Activated naive CD8-positive, alpha-beta T cell treated with anti-CD3 and anti-CD28 coated beads, Interleukin-2, amount 50 U/mL, for 16 hours (primary cell): ENCODE measurements at regions not wholly inside any gene's neighbourhood (a gene's known extent, or its start where the extent isn't known, plus 50 kb on each side); places are given as distances from the start of the nearest gene placed in this dataset.

Source experiments
- DNase-seq: peaks from one replicate; pipeline ENCODE4 v3.0.0-alpha.2; 2020; ENCODE audit warnings: low read depth, low spot score

DNA sequence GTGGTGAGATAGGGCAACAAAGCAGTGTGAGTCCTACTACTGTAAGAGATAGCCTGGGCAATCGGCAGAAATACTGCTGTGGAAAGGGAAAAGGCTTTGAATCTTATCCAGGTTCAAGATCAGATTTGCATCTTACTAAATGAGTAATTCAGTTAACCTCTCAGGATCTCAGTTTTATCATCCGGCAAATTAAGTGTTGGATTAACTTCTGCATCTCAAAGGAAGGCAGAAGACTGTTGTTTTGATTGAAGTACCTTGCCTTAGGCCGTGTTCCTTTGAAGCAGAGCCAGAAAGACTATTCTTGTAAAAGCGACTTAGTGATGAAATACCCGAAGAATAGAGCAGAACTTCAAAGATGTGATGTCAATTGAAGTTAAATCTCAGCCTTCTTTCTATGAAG lies 612.9 kb upstream of the USP24 start:
- no peak for DNase-seq

DNA sequence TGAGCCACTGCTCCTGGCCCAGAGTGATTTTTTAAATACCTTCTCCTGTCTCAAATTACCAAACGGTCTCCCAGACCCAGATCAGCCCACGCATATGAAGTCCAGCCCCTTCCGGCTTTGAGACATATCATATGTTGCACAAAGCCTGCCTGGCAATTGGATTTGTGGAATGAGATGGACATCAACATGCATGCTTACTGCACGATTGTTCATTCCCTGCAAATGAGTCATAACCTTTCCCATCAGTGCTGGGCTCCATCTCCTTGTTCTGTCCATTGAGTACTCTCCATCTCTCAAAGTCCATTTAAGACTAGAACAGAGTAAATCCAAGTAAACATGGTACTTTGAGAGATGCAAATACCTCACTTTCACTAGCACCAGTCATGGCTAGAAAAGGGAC lies 612.2 kb upstream of the USP24 start:
- DNase-seq: no peak

DNA sequence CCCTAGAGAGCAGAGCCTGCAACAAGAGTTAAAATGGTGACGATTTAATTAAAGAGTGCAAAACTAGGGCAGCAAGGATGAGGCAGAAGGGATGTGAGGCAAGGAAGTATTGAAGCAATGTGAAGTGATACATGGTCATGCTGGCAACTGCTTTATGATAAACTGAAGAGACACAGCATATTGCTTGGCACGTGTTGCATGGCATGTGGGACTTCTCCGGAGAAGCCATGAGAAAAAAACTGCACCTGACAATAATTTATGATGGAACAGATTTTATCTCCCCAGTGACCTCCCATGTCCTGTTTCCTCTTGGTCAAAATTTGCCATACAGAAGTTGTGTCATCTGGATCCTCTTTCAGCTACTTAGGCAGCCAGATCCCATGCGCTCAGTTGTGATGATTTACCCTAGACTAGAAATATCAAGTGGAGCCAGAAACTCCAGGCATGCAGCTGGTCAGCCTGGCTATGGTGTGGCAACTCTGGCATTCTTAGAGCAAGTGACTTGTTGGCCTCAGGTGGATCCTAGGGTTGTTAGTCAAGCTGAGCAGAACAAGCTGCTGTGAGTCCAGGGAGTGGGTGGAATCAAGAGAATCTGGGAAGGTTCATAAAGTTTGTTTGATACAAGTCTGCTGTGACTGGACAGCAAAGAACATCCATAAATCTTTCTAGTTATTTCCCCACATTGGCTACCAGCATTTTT lies 611.4 kb upstream of the USP24 start:
- no peak for DNase-seq

DNA sequence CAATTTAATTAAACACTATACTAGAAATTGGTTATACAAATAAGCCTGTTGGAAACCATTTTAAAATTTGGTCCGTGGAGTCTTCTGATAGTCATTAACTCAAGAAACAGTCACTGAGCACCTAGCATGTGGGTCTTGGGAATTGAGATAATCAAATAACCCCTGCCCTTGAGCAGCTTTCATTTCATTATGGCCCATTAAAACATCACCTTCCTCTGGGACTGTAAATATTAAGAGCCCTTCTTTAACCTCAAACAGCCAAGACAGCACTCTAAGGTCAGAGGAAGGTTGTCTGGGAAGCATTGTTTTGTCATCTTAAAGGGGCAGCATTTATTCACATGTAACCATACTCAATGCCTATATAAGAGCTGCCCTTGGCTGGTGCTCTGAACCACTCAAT lies 610.3 kb upstream of the USP24 start:
- no peak for DNase-seq

DNA sequence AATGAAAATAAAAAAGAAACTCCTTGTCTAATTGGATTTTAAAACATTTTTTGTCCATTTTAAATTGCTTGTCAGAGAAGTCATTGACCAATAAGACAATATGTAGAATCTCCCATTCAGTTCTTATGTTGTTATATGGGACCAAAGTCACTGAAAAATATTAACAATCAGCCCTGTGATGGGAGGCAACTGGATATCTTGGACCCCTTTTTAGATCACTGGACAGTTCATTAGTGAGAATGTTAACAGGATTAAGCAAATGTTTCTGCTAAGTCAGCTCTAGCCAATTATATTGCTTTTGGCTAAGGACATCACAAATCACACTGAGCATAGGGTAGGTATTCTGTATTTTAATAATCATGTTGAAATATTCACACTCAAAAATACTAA lies 609.1 kb upstream of the USP24 start:
- no peak for DNase-seq

DNA sequence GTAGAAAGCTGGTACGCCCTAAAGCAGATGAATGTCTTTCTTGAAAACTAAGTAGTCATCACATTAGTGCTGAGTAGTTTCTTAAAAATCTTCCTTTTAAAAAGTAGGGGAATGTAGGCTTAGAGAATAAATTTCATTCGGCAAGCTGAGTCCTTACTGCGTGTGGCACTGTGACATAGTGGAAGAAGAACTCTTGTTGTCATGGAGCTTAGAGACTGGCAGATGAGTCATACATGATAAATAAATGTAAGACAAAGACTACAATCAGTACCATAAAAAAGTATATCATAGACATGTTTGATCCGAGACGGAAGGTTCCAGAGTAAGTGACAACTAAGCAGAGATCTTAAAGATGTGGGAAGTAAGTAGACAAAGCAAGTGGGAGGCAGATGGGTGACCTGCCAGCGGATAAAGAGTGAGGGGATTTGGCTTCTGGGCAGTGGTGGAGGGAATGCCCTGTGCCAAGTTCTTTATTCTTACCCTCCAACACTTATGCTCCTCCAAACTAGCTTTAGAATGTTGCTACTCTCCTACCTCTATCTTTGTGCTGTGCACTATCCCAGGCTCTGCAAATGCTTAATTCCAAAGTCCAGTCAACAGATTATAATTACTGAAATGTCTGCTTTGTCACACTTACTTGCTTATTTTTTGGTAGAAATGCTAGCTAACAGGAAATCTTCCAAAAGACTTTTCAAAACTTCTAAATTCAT lies 608.5 kb upstream of the USP24 start:
- no peak for DNase-seq

DNA sequence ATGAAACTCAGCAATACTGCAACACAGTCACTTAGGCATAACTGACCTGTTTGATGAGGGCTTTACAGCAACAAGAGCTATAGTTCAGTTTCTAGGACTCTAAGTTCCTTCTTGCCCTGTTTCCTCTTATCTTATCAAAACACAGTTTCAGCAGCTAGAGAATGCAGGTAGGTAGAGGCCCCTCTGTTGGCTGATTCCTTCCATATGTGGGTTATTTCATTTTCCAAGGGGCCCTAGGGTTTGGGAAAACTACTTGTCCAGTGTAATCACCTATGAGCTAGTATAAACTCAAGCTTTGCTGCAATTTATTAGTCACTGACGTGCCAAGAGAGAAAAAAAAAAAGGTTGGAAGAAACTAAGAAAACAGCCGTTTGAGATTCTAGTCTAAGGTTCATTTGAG lies 607.7 kb upstream of the USP24 start:
- DNase-seq: no peak

DNA sequence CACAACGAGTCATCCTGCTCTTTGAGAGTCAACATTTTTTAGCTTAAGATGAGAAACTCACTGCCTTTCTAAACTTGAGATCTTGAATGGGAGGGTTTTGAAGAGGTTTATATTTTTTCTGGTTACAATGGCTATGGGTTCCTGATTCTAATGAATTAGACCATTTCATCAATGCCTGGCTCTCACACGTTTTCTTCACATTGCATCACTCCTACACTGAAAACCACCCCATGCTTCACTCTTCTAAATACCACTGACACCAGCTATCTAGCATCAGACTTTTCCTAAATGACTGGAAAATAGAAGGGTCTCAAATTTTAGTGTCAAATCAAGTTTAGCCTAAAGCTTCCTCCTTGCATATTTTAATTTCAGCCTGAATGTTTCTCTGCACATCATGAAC lies 606.1 kb upstream of the USP24 start:
- no peak for DNase-seq

DNA sequence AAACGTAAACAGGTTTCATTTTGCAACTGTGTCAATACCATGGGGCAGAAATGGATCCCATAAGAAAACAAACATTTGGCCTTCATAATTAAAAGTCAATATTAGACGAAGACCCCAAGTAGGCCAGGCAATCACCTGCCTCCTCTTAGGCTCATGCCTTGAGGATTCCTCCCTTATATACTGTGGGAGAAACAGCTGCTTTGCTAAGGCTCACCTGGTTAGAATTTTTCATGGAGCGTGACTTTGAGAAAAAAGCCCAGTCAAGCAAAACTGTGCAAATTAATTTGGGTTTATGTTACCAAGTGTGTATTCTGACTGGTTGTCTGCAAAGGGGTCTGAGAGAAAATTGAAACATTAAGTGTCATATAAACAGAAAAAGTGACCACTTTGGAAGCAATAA lies 605.3 kb upstream of the USP24 start:
- DNase-seq: no peak

DNA sequence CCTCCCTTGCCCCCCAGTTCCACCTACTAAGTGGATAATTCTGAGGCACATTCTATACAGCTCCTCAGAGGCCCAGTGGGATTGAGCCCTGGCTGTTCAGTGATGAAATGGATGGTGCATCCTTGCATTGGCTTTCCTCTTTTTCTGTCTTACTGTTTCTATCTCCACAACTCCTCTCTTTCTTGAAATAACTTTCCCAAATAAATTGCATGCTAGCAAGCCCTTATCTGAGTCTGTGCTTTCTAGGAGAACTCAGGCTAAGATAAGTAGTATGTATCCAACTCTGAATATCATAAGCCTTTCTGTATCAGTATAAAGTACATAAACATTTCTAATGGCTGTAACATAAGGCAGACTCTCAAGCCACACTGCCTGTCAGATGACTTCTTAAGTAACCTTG lies 603.8 kb upstream of the USP24 start:
- DNase-seq: no peak

DNA sequence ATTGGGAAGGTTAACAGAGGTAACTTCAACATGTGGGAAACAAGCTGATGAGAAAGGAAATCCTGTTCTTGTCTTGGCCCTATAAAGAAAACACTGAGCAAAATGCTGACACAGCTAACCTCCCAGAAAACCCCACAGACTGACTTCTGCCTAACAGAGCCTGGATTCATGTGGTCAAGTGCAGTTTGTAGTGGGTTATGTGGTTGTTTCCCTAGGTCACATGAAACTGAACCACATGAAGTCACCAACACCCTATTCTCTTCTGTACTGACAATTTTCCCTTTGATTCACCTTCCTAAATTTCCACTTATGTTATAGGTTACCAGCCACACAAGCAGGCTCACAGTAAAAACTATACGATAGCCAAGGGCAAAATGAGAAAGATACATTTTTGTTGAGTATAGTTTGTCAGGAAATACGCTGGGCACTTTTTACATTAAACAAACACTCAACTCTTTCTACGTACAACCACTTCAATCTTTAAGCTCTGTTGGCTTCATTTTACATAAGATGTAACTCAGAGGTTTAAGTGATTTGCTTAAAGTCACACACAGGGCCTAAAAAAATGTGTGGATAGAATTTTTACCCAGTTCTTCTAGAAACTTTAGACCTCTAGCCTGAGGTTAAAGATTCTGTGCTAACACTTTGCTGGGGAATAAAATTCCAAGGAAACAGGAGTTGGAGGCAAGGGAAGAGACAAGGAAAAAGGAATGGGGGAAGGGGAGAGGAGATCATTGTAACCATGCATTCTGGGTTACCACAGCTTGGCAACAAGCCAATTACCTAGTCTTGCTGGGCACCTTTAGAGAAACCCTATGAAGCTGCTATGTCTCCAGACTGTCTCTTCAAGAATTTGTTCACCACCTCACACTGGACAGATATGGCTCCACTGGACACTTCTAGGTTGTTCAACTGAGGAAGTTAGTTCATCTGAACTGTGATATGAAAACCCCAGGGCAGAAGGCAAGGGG lies 601.6 kb upstream of the USP24 start:
- no peak for DNase-seq

DNA sequence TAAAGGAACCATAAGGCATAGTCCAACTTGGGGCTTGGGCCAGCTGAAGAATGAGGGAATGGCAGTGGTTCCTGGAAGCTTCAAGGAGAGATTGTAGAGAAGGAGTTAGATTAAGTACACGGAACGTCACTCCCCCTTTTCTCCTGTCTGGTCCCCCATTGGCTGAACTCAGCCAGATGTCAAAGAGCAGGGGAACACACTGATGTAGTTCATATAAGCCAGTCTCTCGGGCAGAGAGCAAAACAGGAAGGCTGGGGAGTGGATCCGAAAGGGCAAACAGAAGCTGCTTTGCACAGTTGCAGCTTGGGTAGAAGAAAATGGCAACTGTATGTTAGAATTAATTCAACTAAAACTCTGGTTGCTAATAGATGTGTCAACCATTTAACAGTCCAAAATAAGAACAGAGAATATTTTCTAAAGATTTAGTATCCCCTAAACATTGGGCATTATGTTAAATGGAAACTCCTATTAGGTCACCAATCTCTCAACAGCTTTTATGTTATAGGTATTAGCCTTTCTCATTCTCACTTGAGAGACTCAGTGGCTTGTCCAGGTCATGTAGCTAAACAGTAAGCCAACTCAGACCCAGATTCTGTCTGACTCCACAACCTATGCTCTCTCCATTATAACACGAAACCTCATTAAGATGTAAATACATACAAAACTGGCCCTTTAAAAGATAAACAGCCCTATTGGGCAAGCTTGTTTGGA lies 600.7 kb upstream of the USP24 start:
- DNase-seq: no peak

DNA sequence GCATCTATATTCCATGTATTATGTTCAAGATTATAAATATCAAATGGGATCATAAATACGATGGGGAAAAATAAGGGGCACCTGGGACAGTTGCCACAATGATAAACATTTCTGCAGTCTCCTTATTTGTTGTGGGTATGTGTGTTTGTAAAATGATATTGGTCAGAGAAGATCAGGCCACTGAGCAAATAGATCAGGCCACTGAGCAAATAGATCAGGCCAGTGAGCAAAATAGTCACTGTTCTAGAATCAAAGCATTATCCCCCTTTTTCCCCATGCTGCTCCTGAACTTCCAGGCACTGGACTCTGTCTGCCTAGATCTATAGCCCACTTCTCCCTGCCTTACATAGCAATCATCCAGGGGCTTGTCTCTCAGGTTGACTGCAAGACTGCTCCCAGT lies 599.8 kb upstream of the USP24 start:
- DNase-seq: no peak

DNA sequence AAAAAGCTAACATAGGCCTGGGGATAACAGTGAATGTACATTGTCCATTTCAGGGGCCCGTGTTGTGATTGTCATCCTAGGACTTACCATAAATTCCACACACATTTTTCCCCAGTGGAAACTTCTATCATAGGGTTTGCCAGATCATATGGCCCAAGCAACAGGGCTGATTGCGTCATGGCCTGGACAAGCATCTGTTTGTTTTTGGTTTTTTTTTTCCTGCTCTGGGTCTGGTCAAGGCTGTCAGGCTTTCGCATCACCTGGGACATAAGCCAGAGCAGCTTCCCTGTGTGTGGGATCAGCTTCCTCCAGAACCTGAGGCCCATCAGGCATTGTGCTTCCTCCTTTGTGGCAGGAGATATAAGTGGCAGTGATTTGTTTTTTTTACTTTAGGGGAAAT lies 598.5 kb upstream of the USP24 start:
- DNase-seq: no peak

DNA sequence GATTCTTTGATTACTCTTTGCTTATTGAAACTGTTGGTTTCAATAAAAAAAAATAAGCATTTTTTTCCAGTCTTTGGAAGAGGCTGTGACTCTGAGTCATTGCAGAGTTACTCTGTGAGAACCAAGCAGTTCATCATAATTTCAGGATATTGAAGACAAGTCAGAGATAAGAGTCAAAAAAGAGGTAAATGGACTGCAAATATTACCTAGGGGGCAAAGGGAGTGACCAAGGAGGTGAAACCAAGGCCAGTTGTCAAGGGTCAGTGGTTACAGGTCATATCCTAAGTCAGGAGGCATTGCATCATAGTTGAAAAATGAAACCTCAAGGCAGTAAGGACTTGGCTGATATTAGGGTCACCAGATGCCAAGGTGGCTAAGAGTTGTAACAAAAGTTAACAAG lies 597.1 kb upstream of the USP24 start:
- no peak for DNase-seq

DNA sequence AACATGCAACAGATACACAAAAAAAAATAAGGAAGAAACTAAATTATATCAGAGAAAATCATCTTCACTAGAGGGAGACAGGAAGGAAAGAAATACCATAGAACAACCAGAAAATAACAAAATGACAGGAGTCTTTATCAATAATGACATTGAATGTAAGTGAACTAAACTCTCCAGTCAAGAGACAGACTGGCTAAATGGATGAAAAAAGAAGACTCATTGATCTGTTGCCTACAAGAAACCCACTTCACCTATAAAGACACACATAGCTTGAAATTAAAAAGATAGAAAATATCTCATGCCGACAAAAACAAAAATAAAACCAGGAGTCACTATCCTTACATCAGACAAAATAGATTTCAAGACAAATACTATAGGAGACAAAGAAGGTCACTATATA lies 593.1 kb upstream of the USP24 start:
- no peak for DNase-seq

DNA sequence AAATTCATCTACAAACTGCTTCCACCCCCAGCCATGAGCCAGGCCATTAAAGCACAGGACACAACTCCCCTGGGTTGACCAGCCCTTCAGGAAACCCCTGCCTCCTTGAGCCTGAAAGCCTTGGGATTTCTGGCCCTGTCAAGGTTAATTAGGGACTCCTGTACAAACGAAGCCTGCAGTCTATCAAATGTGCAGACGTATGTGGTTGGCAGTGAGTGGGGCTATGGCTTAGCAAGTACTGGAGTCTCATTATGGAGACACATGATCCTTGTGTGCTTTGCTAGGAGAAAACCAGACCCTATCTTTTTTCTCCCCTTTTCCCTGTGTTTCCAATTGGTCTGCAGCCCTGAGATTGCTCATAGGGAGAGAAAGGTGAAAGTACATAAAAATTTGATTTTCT lies 588.3 kb upstream of the USP24 start:
- DNase-seq: no peak

DNA sequence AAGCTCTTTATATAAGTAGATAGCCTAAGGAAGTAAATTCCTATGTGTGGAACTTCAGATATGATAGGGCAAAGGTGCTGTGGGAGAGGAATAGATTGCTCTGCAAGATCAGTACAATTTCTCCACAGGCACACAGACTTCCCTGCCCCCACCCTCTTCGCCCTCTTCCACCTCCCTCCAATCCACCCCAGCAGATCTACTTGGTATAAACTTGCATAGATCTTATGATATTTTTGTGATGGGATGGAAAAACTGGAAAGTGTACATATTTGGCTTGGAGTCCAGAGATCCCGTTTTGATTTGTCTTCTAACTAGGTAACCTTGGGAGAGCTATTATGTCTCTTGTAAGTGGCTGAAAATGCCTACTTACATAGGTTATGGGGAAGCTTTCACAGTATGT lies 586.3 kb upstream of the USP24 start:
- DNase-seq: no peak

DNA sequence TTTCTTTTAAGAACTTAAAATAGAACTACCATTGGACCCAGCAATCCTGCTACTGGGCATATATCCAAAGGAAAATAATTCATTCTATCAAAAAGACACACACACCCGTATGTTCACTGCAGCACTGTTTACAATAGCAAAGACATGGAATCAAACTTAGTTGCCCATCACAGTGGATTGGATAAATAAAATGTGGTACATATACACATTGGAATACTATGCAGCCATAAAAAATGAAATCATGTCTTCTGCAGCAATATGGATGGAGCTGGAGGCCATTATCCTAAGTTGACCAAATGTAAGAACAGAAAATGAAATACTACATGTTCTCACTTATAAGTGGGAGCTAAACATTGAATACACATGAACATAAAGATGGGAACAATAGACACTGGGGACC lies 585.3 kb upstream of the USP24 start:
- DNase-seq: no peak

DNA sequence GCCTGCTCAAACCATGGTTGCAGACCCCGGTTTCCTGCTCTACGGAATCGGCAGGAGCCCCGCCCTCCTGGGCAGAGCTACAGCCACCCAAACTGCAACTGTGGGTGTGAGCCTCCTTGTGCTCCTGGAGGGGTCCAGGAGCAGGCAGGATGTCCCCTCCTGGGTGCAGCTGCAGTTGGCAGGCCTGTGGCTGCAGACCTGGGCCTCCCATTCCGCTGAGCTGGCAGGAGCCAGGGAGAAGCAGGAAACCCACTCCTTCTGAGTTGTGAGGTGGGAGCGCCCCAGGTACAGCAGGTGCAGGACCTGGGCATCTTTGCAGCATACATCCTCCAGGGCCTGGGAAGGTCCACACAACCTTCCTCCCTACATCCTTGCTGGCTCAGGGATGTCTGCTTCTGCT lies 578.7 kb upstream of the USP24 start:
- no peak for DNase-seq

DNA sequence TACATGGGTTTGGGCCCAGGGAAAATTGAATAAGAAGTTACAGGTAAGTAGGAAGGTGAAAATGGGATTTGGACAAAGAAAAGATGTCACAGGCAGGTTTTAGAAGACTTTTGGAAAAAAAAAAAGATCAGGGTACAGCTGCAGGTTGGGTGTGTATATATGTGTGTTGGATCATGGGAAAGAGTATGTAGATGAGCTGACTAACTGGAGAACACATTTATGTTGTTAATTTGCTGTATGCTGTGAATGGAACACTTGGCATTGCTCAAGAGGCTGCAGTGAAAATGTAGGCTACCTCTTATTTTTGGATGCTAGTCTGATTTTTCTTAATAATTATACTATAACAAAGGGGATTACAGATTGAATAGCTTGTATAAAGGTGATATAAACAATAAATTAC lies 577.7 kb upstream of the USP24 start:
- no peak for DNase-seq

DNA sequence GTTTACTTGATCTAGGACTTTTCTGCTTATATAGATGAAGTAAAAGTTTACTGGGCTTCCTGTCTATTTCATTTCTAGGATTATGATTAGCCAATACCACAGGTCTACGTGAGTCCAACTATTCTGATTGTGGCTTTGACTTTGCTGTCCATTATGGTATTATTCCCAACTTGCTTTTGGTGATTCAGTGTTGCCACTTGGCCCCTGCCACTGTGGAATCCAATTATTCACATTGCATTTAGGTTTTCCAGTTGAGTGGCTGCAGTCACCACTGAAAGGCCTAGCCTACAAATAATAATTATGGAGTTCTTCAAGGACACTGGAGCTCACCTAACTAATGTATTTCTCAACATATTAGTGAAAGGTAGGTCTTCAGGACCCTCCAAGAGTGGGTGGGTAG lies 574.3 kb upstream of the USP24 start:
- DNase-seq: no peak
